Nephron (organoid): ENCODE measurements at regions not wholly inside any gene's neighbourhood (a gene's known extent, or its start where the extent isn't known, plus 50 kb on each side); places are given as distances from the start of the nearest gene placed in this dataset.

ENCODE experiments used
- H3K27ac Mint-ChIP-seq, 3 experiments: 2 replicates each; pipeline ENCODE4 v1.8.0; 2020; ENCODE audit warnings: mixed read lengths in 3 of 3, mild to moderate bottlenecking in 2 of 3, moderate library complexity in 1 of 3
- H3K27me3 Mint-ChIP-seq: 2 replicates; pipeline ENCODE4 v1.8.0; 2021; ENCODE audit warnings: low read depth, mild to moderate bottlenecking, moderate library complexity, mixed read lengths
- H3K36me3 Mint-ChIP-seq: 2 replicates; pipeline ENCODE4 v1.8.0; 2020; ENCODE audit warnings: low read depth, mixed read lengths
- H3K4me1 Mint-ChIP-seq: 2 replicates; pipeline ENCODE4 v1.8.0; 2020; ENCODE audit warnings: mixed read lengths
- H3K4me3 Mint-ChIP-seq, 3 experiments: 2 replicates each; pipeline ENCODE4 v1.8.0; 2020; ENCODE audit warnings: mild to moderate bottlenecking in 3 of 3, mixed read lengths in 3 of 3, moderate library complexity in 2 of 3
- H3K9me3 Mint-ChIP-seq: 2 replicates; pipeline ENCODE4 v1.8.0; 2020; ENCODE audit warnings: mixed read lengths
- TF ChIP-seq, protein P1 (sequence below), 3 experiments: fragments of 200-600 bp; sonication (generic); IDR thresholded peaks; one replicate each; pipeline ENCODE4 v1.5.0; 2021; ENCODE audit warnings: antibody characterized with exemption in 3 of 3; ENCODE audit not compliant: unreplicated experiment in 3 of 3

DNA sequence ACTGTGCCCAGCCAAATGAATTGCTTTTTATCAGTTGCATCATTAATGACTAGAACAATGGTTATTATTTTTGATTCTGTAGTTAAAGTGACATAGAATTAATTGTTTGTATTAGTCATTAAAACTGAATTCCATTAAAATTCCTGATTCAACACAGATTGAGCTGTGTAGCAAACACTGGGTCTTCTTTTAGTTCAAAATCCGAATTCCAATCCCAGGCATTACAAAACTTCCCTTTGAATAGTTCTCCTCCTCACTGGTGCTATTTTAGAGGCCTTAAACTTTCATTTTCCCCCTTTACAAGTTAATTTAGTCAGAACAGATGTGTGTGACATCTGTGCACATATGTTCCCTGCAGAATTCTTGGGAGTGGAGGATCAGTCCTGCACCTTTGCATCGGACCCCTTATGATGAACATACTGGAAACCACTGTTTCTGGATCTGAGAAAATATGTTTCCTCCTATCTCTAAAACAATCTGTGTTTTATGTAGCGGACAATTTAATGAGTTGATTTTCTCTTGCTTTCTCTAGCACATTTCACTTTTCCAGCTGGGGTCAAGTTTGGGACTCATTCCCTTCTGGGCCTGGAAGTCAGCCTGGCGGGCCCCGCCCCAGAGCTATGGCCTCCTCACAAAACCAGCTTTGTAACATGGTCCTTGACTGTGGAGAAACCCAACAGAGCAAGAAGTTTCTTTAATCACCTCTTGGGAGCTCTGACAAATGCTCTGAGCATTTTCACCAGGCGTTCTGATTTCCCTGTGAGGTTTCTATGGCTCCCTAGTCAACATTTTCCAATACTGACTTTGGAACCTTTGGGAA, 87.9 kb upstream of the MAMDC2 start:
- TF ChIP-seq, protein P1, sequence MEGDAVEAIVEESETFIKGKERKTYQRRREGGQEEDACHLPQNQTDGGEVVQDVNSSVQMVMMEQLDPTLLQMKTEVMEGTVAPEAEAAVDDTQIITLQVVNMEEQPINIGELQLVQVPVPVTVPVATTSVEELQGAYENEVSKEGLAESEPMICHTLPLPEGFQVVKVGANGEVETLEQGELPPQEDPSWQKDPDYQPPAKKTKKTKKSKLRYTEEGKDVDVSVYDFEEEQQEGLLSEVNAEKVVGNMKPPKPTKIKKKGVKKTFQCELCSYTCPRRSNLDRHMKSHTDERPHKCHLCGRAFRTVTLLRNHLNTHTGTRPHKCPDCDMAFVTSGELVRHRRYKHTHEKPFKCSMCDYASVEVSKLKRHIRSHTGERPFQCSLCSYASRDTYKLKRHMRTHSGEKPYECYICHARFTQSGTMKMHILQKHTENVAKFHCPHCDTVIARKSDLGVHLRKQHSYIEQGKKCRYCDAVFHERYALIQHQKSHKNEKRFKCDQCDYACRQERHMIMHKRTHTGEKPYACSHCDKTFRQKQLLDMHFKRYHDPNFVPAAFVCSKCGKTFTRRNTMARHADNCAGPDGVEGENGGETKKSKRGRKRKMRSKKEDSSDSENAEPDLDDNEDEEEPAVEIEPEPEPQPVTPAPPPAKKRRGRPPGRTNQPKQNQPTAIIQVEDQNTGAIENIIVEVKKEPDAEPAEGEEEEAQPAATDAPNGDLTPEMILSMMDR (IDR thresholded peaks at IDR 0.05; ENCODE audit: unreplicated experiment in 3 of 3) = no peak
- Mint-ChIP-seq H3K36me3 (no peaks in the 10 kb centered on the region), H3K4me1 (no peaks in the 10 kb centered on the region), H3K27ac (no peak overlapping the region), H3K4me3 (no peak overlapping the region), H3K27me3 (no peaks in the 10 kb centered on the region), H3K9me3 (no peaks in the 10 kb centered on the region)

DNA sequence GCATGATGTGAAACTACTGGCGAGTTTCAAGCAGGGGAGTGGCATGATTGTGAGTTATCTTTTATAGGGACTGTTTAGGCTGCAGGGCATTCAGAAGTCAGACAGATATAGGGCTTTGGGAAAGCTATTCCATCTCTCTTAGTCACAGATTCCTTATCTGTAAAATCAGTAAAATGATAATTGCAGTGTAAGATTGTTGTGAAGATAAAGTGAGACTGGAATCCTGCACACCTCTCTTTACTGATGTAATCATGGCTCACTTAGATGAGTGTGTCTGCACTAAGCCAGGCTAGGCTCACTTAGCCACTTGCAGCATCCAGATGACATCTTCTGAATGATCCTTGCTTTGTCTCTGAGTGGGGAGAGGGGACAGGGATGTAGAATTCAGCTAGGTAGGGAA, 81.8 kb upstream of the MAMDC2 start:
- TF ChIP-seq, protein P1 (IDR thresholded peaks at IDR 0.05; ENCODE audit: unreplicated experiment in 3 of 3) = no peak
- Mint-ChIP-seq H3K4me3 (no peak overlapping the region), H3K9me3 (no peaks in the 10 kb centered on the region), H3K27me3 (peaks cover 8% of the 10 kb centered on the region), H3K36me3 (no peaks in the 10 kb centered on the region), H3K27ac (no peak overlapping the region), H3K4me1 (no peaks in the 10 kb centered on the region)

DNA sequence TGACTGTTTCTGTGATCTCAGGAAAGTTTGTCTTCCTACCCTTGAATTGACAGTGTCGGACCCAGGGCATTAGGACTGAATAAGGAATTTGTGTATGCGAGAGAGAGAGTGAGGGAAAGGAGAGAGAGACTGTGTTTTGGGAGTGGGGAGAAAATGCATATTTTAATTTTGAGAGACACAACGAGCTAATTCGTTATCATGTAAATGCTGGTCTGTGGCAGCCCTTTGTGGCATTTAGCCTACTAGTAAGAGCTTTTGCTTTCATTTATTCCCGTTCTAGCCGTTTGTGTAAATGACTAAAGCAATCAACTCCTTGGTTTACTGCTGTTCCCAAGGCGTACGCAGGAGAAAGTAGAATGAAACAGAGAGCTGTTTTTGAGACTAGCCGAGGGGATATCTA, 79.8 kb upstream of the MAMDC2 start:
- Mint-ChIP-seq H3K9me3 (no peaks in the 10 kb centered on the region), H3K4me3 (no peak overlapping the region), H3K27me3 (peaks cover 8% of the 10 kb centered on the region), H3K36me3 (no peaks in the 10 kb centered on the region), H3K4me1 (no peaks in the 10 kb centered on the region), H3K27ac (no peak overlapping the region)
- TF ChIP-seq, protein P1 (IDR thresholded peaks at IDR 0.05; ENCODE audit: unreplicated experiment in 3 of 3) = no peak

DNA sequence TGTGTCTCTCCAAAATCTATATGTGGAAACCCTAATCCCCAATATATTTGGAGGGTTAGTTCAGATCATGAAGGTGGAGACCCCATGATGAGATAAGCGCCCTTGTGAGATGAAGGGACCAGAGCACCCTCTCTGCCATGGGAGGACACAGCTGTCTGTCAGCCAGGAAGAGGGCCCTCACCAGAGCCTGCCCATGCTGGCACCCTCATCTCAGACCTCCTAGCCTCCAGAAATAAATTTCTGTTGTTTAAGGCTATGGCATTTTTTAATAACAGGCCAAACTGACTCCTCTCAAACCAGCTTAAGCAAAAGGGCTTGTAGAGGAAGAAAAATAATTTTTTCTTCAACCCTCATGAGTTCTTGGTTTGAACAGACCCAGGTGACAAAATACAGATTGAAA, 79.2 kb upstream of the MAMDC2 start:
- Mint-ChIP-seq H3K4me3 (no peak overlapping the region), H3K9me3 (no peaks in the 10 kb centered on the region), H3K27me3 (peaks cover 8% of the 10 kb centered on the region), H3K36me3 (no peaks in the 10 kb centered on the region), H3K27ac (no peak overlapping the region), H3K4me1 (no peaks in the 10 kb centered on the region)
- TF ChIP-seq, protein P1 (IDR thresholded peaks at IDR 0.05; ENCODE audit: unreplicated experiment in 3 of 3) = no peak

DNA sequence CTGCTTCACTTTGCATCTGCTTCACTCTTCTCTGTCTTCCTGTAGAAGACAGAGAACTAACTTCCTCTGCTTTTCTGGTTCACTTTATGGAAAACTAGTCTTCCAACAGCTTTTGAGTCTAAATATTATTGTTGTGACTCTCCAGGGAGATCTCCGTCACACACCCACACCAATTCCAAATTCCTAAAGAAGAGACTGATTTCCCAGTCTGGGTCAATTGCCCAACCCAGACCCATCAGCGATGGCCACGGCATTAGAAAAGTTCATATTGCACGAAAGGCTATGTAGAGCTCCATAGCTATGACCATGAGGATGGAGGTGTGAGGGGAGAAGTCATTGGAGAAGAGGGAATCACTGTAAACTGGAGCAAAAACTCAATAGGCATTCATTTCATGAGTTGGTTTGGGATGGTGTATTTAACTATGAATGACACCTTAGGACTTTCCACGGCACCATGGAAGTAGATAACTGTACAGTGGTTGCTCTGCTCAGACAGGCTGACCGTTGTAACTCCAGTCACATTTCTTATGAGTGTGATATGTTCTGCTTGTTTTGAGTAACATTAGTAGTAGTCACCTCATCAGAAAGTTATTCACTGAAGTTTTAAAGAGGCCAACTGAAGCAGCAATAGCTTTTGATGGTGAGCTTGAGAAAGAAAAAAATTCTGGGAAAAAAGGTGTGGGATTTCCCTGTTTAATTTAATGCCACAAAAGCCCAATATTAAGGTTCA, 78.1 kb upstream of the MAMDC2 start:
- Mint-ChIP-seq H3K4me3 (no peak overlapping the region), H3K27ac (no peak overlapping the region)

More for the DNA sequence above, 78.1 kb upstream of the MAMDC2 start:
- peaks cover 8% of the 10 kb centered on the region for H3K27me3 Mint-ChIP-seq
- no peaks in the 10 kb centered on the region for H3K36me3 Mint-ChIP-seq
- no peaks in the 10 kb centered on the region for H3K9me3 Mint-ChIP-seq
- TF ChIP-seq, protein P1 (IDR thresholded peaks at IDR 0.05; ENCODE audit: unreplicated experiment in 3 of 3) = no peak
- H3K4me1 Mint-ChIP-seq = no peaks in the 10 kb centered on the region
